Adrenal gland (tissue), 5 donors: ENCODE measurements at regions not wholly inside any gene's neighbourhood (a gene's known extent, or its start where the extent isn't known, plus 50 kb on each side); places are given as distances from the start of the nearest gene placed in this dataset.

ENCODE experiments used
- CTCF ChIP-seq, 6 experiments: fragments of 450-650 bp in 4 of 6; fragments of 200-600 bp in 2 of 6; sonication (generic) in 1 of 6; IDR thresholded peaks; 1 replicate in 5 of 6; 2 replicates in 1 of 6; pipeline versions ENCODE4 v1.5.1 to v1.8.0; 2016 to 2021; ENCODE audit warnings: antibody characterized with exemption in 6 of 6, mild to moderate bottlenecking in 2 of 6, moderate library complexity in 1 of 6
- POLR2A ChIP-seq, 2 donors: fragments of 450-650 bp; IDR thresholded peaks; one replicate each; pipeline ENCODE4 v1.6.1; 2017; ENCODE audit warnings: antibody characterized with exemption in 2 of 2, mild to moderate bottlenecking in 2 of 2, moderate library complexity in 1 of 2
- donor health status: DM: no; HTN: no; CAD: no.

GRCh38 chr6:145008715-145009114 lies 723.6 kb downstream of the UTRN start:
- no peak for TF ChIP-seq POLR2A (IDR thresholded peaks at IDR 0.05)
- no peak for TF ChIP-seq CTCF (IDR thresholded peaks at IDR 0.05)
